Calu3 (cell line): ENCODE measurements at regions not wholly inside any gene's neighbourhood (a gene's known extent, or its start where the extent isn't known, plus 50 kb on each side); places are given as distances from the start of the nearest gene placed in this dataset.

Source experiments
- BruUV-seq: library from RNA; stranded (reverse); fragments of 400-500 nt; replicated peaks from 2 replicates; lab custom pipeline; 2021; lab: Mats Ljungman, UMichigan
- CTCF ChIA-PET: fragments of 300-600 bp; sonication (Branson Sonifier 250); formaldehyde crosslinking; loops from one replicate; lab custom pipeline; 2022; ENCODE audit warnings: antibody characterized with exemption; lab: Charles Lee
- DNase-seq: peaks from one replicate; pipeline ENCODE4 v3.0.0; 2022
- H3K27ac Mint-ChIP-seq: one replicate; pipeline ENCODE4 v1.8.0; 2022; ENCODE audit warnings: mixed read lengths; ENCODE audit not compliant: unreplicated experiment
- H3K27me3 Mint-ChIP-seq: one replicate; pipeline ENCODE4 v1.8.0; 2022; ENCODE audit warnings: mixed read lengths; ENCODE audit not compliant: unreplicated experiment
- H3K36me3 Mint-ChIP-seq: one replicate; pipeline ENCODE4 v1.8.0; 2022; ENCODE audit warnings: mild to moderate bottlenecking, moderate library complexity, mixed read lengths; ENCODE audit not compliant: insufficient read depth, unreplicated experiment
- H3K4me1 Mint-ChIP-seq: one replicate; pipeline ENCODE4 v1.8.0; 2022; ENCODE audit warnings: mild to moderate bottlenecking, low read depth, mixed read lengths; ENCODE audit not compliant: unreplicated experiment
- H3K4me3 Mint-ChIP-seq: one replicate; pipeline ENCODE4 v1.8.0; 2022; ENCODE audit warnings: mild to moderate bottlenecking, low read depth, moderate library complexity, mixed read lengths; ENCODE audit not compliant: unreplicated experiment
- H3K9me3 Mint-ChIP-seq: one replicate; pipeline ENCODE4 v1.8.0; 2022; ENCODE audit warnings: low read depth, mixed read lengths; ENCODE audit not compliant: unreplicated experiment
- intact Hi-C: fragments of 100-400 bp; cut with micrococcal nuclease; formaldehyde crosslinking; loops from one replicate; pipeline ENCODE4 v1.10.0; 2022; ENCODE audit not compliant: unreplicated experiment
- TF ChIP-seq, protein P1 (sequence below): fragments of 200-600 bp; IDR thresholded peaks from one replicate; pipeline ENCODE4 v1.8.0; 2022; ENCODE audit warnings: antibody characterized with exemption; ENCODE audit not compliant: unreplicated experiment

DNA sequence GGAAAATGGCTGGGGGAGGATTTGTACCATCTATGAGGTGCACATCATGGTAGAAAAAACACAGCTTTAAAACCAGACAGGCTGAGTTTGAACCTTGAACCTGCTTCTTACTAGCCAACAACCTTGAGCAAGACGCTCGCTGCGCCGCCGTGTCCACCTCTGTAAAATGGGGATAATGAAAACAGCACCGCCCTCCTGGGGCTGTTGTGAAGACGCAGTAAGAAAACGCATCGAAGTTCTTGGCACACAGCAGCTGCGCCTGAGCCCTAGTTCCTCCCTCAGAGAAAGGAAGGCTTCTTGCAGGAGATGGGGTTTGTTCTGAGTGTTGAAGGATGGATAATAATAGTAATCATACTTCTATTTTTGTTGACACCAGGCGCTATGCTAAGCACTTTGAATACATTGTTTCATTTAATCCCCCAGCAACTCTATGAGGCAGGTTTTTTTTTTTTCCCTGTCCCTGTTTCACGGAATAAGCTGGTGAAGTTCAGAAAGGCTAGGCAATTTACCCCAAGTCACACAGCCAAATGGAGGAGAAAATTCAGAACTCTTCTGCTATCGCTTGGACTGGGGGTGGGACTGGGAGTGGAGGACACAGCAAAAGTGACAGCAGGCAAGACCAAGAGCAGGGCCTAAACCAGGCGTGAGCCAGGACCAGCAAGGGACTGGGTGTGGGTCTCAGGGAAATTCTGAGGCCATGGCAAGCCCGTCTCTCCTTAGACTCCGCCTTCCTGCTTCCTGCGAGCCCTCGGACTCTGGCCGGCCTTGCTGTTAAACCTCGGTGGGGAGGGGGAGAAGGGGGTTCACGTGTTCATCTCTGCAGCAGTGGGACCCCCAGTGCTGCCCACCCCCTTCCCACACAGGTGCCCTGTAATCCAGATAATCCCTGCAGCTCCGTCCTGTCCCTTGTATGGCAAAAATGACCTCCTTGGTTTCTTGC is 97.5 kb downstream of the LRRC74A start:
- BruUV-seq, result no TSS peak
- Mint-ChIP-seq H3K4me3 (no peak overlapping the region), H3K27ac (no peak overlapping the region), H3K36me3 (peaks cover 5% of the 10 kb centered on the region), H3K27me3 (no peaks in the 10 kb centered on the region), H3K9me3 (no peaks in the 10 kb centered on the region), H3K4me1 (peaks cover 36% of the 10 kb centered on the region)
- intact Hi-C loops, result no loop called here
- CTCF ChIA-PET, result interaction anchor here (0.9 kb wide), 1 partner anchor 86 kb away, joined by 3 read pairs; no protein-coding TSS in a partner anchor
- DNase-seq, result no peak
- TF ChIP-seq, protein P1, sequence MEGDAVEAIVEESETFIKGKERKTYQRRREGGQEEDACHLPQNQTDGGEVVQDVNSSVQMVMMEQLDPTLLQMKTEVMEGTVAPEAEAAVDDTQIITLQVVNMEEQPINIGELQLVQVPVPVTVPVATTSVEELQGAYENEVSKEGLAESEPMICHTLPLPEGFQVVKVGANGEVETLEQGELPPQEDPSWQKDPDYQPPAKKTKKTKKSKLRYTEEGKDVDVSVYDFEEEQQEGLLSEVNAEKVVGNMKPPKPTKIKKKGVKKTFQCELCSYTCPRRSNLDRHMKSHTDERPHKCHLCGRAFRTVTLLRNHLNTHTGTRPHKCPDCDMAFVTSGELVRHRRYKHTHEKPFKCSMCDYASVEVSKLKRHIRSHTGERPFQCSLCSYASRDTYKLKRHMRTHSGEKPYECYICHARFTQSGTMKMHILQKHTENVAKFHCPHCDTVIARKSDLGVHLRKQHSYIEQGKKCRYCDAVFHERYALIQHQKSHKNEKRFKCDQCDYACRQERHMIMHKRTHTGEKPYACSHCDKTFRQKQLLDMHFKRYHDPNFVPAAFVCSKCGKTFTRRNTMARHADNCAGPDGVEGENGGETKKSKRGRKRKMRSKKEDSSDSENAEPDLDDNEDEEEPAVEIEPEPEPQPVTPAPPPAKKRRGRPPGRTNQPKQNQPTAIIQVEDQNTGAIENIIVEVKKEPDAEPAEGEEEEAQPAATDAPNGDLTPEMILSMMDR, result no peak

DNA sequence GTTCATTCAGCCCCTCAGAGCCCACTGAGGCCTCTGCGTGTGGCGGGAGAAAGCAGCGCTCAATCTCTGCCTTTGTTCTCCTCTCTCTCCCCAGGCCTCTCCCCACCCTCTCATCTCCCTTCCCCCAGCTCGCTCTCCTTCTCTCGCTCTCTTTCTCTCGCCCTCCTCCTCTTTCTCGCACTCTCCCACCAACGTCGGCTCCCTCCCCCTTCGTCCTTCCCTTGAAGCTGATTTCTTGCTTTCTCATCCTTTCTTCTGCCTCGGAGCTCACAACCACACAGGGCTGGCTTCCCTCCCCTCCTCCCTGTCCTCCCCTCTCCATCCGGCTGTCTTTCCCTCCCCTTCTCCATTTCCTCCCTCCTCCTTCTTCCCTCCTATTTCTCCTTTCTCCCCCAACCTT is 96.4 kb downstream of the LRRC74A start:
- BruUV-seq, result no TSS peak
- TF ChIP-seq, protein P1, result no peak
- Mint-ChIP-seq H3K4me3 (no peak overlapping the region), H3K27ac (no peak overlapping the region), H3K27me3 (no peaks in the 10 kb centered on the region), H3K4me1 (peaks cover 47% of the 10 kb centered on the region), H3K36me3 (peaks cover 13% of the 10 kb centered on the region), H3K9me3 (no peaks in the 10 kb centered on the region)
- DNase-seq, result no peak
- CTCF ChIA-PET, result no interaction called here
- intact Hi-C loops, result no loop called here

- Mint-ChIP-seq H3K4me3 (no peak overlapping the region), H3K4me1 (peaks cover 52% of the 10 kb centered on the region), H3K36me3 (peaks cover 13% of the 10 kb centered on the region), H3K27ac (no peak overlapping the region), H3K27me3 (no peaks in the 10 kb centered on the region), H3K9me3 (no peaks in the 10 kb centered on the region)
- TF ChIP-seq, protein P1, result no peak
- BruUV-seq, result no TSS peak
- intact Hi-C loops, result no loop called here
- DNase-seq, result no peak
- CTCF ChIA-PET, result interaction anchor here (1.4 kb wide), 1 partner anchor 13 kb away, joined by 3 read pairs; no protein-coding TSS in a partner anchor
Observed at GRCh38 chr14:76922092-76922491, 95.9 kb downstream of the LRRC74A start.

GRCh38 chr14:76921088-76921399 is 94.8 kb downstream of the LRRC74A start:
- no peak for DNase-seq
- H3K27me3 Mint-ChIP-seq, result no peaks in the 10 kb centered on the region
- H3K4me1 Mint-ChIP-seq, result peaks cover 63% of the 10 kb centered on the region
- CTCF ChIA-PET, result interaction anchor here (0.6 to 2.7 kb wide), 4 partner anchors 14 to 694 kb away, joined by 3 to 17 read pairs (median 4); no protein-coding TSS in a partner anchor
- TF ChIP-seq, protein P1, result no peak
- intact Hi-C loops, result no loop called here
- H3K4me3 Mint-ChIP-seq, result no peak overlapping the region
- H3K36me3 Mint-ChIP-seq, result peaks cover 13% of the 10 kb centered on the region
- no TSS peak for BruUV-seq
- H3K27ac Mint-ChIP-seq, result no peak overlapping the region
- no peaks in the 10 kb centered on the region for H3K9me3 Mint-ChIP-seq
